ENCODE measurements at regions not wholly inside any gene's neighbourhood (a gene's known extent, or its start where the extent isn't known, plus 50 kb on each side); places are given as distances from the start of the nearest gene placed in this dataset.

DNA sequence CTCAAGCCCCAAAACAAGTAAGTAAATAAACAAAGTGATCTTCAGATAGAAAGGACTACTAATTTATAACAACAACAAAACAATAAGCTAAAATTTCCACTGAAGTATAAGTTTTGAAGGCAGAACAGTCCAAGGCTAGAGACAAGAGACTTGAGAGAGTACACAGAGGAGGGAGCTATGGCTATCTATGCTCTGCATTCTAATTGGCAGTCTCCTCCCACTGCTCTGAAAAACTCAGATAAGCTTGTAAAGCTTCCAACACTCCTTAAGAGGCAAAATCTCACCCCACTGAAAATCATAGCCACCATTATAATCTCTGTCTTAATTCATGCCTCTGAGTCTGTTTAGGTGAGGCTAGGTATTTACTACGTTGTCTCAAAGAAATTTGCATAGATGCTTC is 714.6 kb upstream of the LRATD1 start (continued):
- TF ChIP-seq ZNF114 (CRISPR knock-in tag; IDR thresholded peaks at IDR 0.05) = no peak

DNA sequence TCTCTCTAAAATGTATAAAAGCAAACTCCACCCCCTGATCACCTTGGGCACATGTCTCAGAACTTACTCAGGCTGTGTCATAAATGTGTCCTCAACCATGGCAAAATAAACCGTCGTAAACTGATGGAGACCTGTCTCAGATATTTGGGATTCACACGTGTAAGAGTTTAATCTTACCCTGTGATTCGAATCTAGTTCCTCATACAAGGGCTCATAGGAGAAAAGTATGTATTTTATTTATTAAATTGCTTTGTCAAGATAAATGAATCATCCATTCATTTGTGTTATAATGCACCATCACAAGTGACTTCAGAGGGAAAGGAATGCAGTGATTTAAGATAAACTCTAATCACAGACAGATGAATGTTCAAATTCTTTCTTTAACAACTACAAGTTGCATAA is 712.5 kb upstream of the LRATD1 start:
- no peaks in the 10 kb centered on the region for H3K27me3 ChIP-seq (ENCODE audit: insufficient read depth)
- Mint-ChIP-seq H3K4me3 (no peak overlapping the region), H3K27me3 (ENCODE audit: insufficient read depth, low read depth, poor library complexity) (no peaks in the 10 kb centered on the region), H3K9me3 (no peaks in the 10 kb centered on the region; the same call in 1 of the 3 replicates), H3K36me3 (ENCODE audit: low read depth) (no peaks in the 10 kb centered on the region), H3K4me1 (peaks cover 10% of the 10 kb centered on the region; the same call in 2 of the 3 replicates), H3K27ac (no peak overlapping the region)
- H3K79me2 ChIP-seq (replicated peaks; ENCODE audit: insufficient read depth) = no peaks in the 10 kb centered on the region
- no peaks in the 10 kb centered on the region for H4K20me1 ChIP-seq (replicated peaks; ENCODE audit: insufficient read depth)
- H3K27ac ChIP-seq (ENCODE audit: low read depth) = no peak overlapping the region
- H2AFZ ChIP-seq = no peak overlapping the region
- ATAC-seq (no peak), DNase-seq (ENCODE audit: low spot score) (no peak)
- no peak overlapping the region for H3K4me2 ChIP-seq
- TF ChIP-seq EZH2phosphoT487 (IDR thresholded peaks at IDR 0.05; ENCODE audit: unreplicated experiment) (no peak), POLR2AphosphoS5 (IDR thresholded peaks at IDR 0.05; ENCODE audit: low read depth) (no peak)
- TF ChIP-seq, protein P1, sequence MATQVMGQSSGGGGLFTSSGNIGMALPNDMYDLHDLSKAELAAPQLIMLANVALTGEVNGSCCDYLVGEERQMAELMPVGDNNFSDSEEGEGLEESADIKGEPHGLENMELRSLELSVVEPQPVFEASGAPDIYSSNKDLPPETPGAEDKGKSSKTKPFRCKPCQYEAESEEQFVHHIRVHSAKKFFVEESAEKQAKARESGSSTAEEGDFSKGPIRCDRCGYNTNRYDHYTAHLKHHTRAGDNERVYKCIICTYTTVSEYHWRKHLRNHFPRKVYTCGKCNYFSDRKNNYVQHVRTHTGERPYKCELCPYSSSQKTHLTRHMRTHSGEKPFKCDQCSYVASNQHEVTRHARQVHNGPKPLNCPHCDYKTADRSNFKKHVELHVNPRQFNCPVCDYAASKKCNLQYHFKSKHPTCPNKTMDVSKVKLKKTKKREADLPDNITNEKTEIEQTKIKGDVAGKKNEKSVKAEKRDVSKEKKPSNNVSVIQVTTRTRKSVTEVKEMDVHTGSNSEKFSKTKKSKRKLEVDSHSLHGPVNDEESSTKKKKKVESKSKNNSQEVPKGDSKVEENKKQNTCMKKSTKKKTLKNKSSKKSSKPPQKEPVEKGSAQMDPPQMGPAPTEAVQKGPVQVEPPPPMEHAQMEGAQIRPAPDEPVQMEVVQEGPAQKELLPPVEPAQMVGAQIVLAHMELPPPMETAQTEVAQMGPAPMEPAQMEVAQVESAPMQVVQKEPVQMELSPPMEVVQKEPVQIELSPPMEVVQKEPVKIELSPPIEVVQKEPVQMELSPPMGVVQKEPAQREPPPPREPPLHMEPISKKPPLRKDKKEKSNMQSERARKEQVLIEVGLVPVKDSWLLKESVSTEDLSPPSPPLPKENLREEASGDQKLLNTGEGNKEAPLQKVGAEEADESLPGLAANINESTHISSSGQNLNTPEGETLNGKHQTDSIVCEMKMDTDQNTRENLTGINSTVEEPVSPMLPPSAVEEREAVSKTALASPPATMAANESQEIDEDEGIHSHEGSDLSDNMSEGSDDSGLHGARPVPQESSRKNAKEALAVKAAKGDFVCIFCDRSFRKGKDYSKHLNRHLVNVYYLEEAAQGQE (IDR thresholded peaks at IDR 0.05; ENCODE audit: unreplicated experiment) = no peak
- TF ChIP-seq, protein P2, sequence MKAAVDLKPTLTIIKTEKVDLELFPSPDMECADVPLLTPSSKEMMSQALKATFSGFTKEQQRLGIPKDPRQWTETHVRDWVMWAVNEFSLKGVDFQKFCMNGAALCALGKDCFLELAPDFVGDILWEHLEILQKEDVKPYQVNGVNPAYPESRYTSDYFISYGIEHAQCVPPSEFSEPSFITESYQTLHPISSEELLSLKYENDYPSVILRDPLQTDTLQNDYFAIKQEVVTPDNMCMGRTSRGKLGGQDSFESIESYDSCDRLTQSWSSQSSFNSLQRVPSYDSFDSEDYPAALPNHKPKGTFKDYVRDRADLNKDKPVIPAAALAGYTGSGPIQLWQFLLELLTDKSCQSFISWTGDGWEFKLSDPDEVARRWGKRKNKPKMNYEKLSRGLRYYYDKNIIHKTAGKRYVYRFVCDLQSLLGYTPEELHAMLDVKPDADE (IDR thresholded peaks at IDR 0.05) = no peak
- no peaks in the 10 kb centered on the region for H3K9me2 ChIP-seq (ENCODE audit: insufficient read depth)
- H3K4me1 ChIP-seq (ENCODE audit: insufficient read depth) = peaks cover 6% of the 10 kb centered on the region; the same call in 1 of the 2 replicates
- H3K4me3 ChIP-seq = no peak overlapping the region
- H3F3A ChIP-seq (replicated peaks; ENCODE audit: low read depth) = no peaks in the 10 kb centered on the region
- H3K36me3 ChIP-seq (ENCODE audit: insufficient read depth) = no peaks in the 10 kb centered on the region

DNA sequence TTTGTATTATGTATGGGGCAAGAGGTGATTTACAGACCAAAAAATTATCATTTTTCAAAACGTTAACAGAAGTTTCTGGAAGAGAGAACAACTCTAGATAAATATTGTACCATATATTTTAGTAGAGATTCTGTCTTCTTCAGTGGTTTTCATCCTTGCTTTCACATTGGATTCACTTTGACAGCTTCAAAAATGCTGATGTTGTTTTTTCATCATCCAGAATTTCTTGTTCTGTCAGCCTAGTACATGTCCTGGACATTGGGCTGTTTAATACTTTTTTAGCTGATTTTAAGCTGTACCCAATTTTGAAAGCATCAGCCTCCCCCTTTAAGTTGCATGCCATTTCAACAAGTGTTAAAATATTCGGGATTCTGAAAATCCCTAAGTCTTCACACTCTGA is 711.3 kb upstream of the LRATD1 start:
- H3K4me1 Mint-ChIP-seq = peaks cover 10% of the 10 kb centered on the region; the same call in 2 of the 3 replicates
- TF ChIP-seq STAT1 (IDR thresholded peaks at IDR 0.05; ENCODE audit: unreplicated experiment) (no peak), ZNF114 (CRISPR knock-in tag; IDR thresholded peaks at IDR 0.05) (no peak), ZNF331 (CRISPR knock-in tag; IDR thresholded peaks at IDR 0.05; ENCODE audit: low read depth) (no peak), NANOG (IDR thresholded peaks at IDR 0.05; ENCODE audit: borderline replicate concordance) (no peak)

More for the DNA sequence above, 711.3 kb upstream of the LRATD1 start:
- Mint-ChIP-seq H3K4me3 (no peak overlapping the region), H3K36me3 (ENCODE audit: low read depth) (no peaks in the 10 kb centered on the region), H3K27me3 (ENCODE audit: insufficient read depth, low read depth, poor library complexity) (no peaks in the 10 kb centered on the region), H3K27ac (no peak overlapping the region), H3K9me3 (no peaks in the 10 kb centered on the region; the same call in 1 of the 3 replicates)
- ATAC-seq = no peak
- no peak overlapping the region for H2AFZ ChIP-seq
- H3K27me3 ChIP-seq (ENCODE audit: insufficient read depth) = no peaks in the 10 kb centered on the region
- DNase-seq (ENCODE audit: low spot score) = no peak
- no peaks in the 10 kb centered on the region for H3K36me3 ChIP-seq (ENCODE audit: insufficient read depth)
- H3K4me3 ChIP-seq = no peak overlapping the region
- no peak overlapping the region for H3K4me2 ChIP-seq
- no peak overlapping the region for H3K27ac ChIP-seq (ENCODE audit: low read depth)
- H3F3A ChIP-seq (replicated peaks; ENCODE audit: low read depth) = no peaks in the 10 kb centered on the region
- H4K20me1 ChIP-seq (replicated peaks; ENCODE audit: insufficient read depth) = no peaks in the 10 kb centered on the region
- H3K9me2 ChIP-seq (ENCODE audit: insufficient read depth) = peaks cover 3% of the 10 kb centered on the region
- H3K4me1 ChIP-seq (ENCODE audit: insufficient read depth) = peaks cover 6% of the 10 kb centered on the region; the same call in 1 of the 2 replicates
- H3K79me2 ChIP-seq (replicated peaks; ENCODE audit: insufficient read depth) = no peaks in the 10 kb centered on the region
